ENCODE measurements at regions not wholly inside any gene's neighbourhood (a gene's known extent, or its start where the extent isn't known, plus 50 kb on each side); places are given as distances from the start of the nearest gene placed in this dataset.

GRCh38 chr1:30332116-30333094 is 391.0 kb downstream of the MATN1 start:
- ATAC-seq (ENCODE audit: low read depth in 2 of 2): no peak
- DNase-seq: no peak
- no peak overlapping the region for H3K4me3 ChIP-seq (ENCODE audit: low read depth, low read length)
- Mint-ChIP-seq H3K4me3 (no peak overlapping the region), H3K9me3 (peaks cover 0 to 1% (median 0%) of the 10 kb centered on the region in 7 donors), H3K27me3 (no peaks in the 10 kb centered on the region), H3K36me3 (no peaks in the 10 kb centered on the region), H3K27ac (no peak overlapping the region), H3K4me1 (no peaks in the 10 kb centered on the region)
- H3K4me1 ChIP-seq (ENCODE audit: control insufficient read depth, insufficient read depth, low read length, poor library complexity, severe bottlenecking): no peaks in the 10 kb centered on the region
- no peaks in the 10 kb centered on the region for H3K27me3 ChIP-seq (ENCODE audit: control insufficient read depth, insufficient read depth, low read length)
- H3K27ac ChIP-seq (ENCODE audit: insufficient read depth, low read length, poor library complexity, severe bottlenecking): no peak overlapping the region
- no peaks in the 10 kb centered on the region for H3K36me3 ChIP-seq (ENCODE audit: control insufficient read depth, insufficient read depth, low read length)
- H3K9me3 ChIP-seq (ENCODE audit: control insufficient read depth in 2 of 2, low read length in 2 of 2): no peaks in the 10 kb centered on the region

GRCh38 chr1:30331415-30332065 is 391.8 kb downstream of the MATN1 start:
- no peak overlapping the region for H3K4me3 ChIP-seq (ENCODE audit: low read depth, low read length)
- no peak overlapping the region for H3K27ac ChIP-seq (ENCODE audit: insufficient read depth, low read length, poor library complexity, severe bottlenecking)
- no peaks in the 10 kb centered on the region for H3K9me3 ChIP-seq (ENCODE audit: control insufficient read depth in 2 of 2, low read length in 2 of 2)
- DNase-seq (no peak), ATAC-seq (ENCODE audit: low read depth in 2 of 2) (no peak)
- Mint-ChIP-seq H3K27me3 (no peaks in the 10 kb centered on the region), H3K36me3 (no peaks in the 10 kb centered on the region), H3K9me3 (peaks cover 0 to 1% (median 0%) of the 10 kb centered on the region in 7 donors), H3K4me3 (no peak overlapping the region), H3K4me1 (no peaks in the 10 kb centered on the region), H3K27ac (no peak overlapping the region)
- no peaks in the 10 kb centered on the region for H3K27me3 ChIP-seq (ENCODE audit: control insufficient read depth, insufficient read depth, low read length)
- no peaks in the 10 kb centered on the region for H3K36me3 ChIP-seq (ENCODE audit: control insufficient read depth, insufficient read depth, low read length)
- no peaks in the 10 kb centered on the region for H3K4me1 ChIP-seq (ENCODE audit: control insufficient read depth, insufficient read depth, low read length, poor library complexity, severe bottlenecking)

GRCh38 chr1:30330644-30331043 is 392.7 kb downstream of the MATN1 start:
- ATAC-seq (ENCODE audit: low read depth in 2 of 2) (no peak), DNase-seq (no peak)
- peaks cover 0 to 1% (median 0%) of the 10 kb centered on the region in 7 donors for H3K9me3 Mint-ChIP-seq
- no peaks in the 10 kb centered on the region for H3K4me1 ChIP-seq (ENCODE audit: control insufficient read depth, insufficient read depth, low read length, poor library complexity, severe bottlenecking)
- H3K9me3 ChIP-seq (ENCODE audit: control insufficient read depth in 2 of 2, low read length in 2 of 2): no peaks in the 10 kb centered on the region
- H3K27ac ChIP-seq (ENCODE audit: insufficient read depth, low read length, poor library complexity, severe bottlenecking): no peak overlapping the region
- H3K36me3 ChIP-seq (ENCODE audit: control insufficient read depth, insufficient read depth, low read length): no peaks in the 10 kb centered on the region
- H3K27me3 ChIP-seq (ENCODE audit: control insufficient read depth, insufficient read depth, low read length): no peaks in the 10 kb centered on the region
- H3K4me1 Mint-ChIP-seq: no peaks in the 10 kb centered on the region
- H3K27me3 Mint-ChIP-seq: no peaks in the 10 kb centered on the region
- no peak overlapping the region for H3K4me3 ChIP-seq (ENCODE audit: low read depth, low read length)
- H3K36me3 Mint-ChIP-seq: no peaks in the 10 kb centered on the region
- no peak overlapping the region for H3K27ac Mint-ChIP-seq
- no peak overlapping the region for H3K4me3 Mint-ChIP-seq

GRCh38 chr1:30329802-30330557 is 393.4 kb downstream of the MATN1 start:
- Histone ChIP-seq H3K9me3 (ENCODE audit: control insufficient read depth in 2 of 2, low read length in 2 of 2) (no peaks in the 10 kb centered on the region), H3K27ac (ENCODE audit: insufficient read depth, low read length, poor library complexity, severe bottlenecking) (no peak overlapping the region), H3K4me1 (ENCODE audit: control insufficient read depth, insufficient read depth, low read length, poor library complexity, severe bottlenecking) (no peaks in the 10 kb centered on the region), H3K36me3 (ENCODE audit: control insufficient read depth, insufficient read depth, low read length) (no peaks in the 10 kb centered on the region), H3K4me3 (ENCODE audit: low read depth, low read length) (no peak overlapping the region), H3K27me3 (ENCODE audit: control insufficient read depth, insufficient read depth, low read length) (no peaks in the 10 kb centered on the region)
- ATAC-seq (ENCODE audit: low read depth in 2 of 2) (no peak), DNase-seq (no peak)
- peaks cover 0 to 1% (median 0%) of the 10 kb centered on the region in 7 donors for H3K9me3 Mint-ChIP-seq
- H3K27ac Mint-ChIP-seq: no peak overlapping the region
- no peaks in the 10 kb centered on the region for H3K4me1 Mint-ChIP-seq
- H3K36me3 Mint-ChIP-seq: no peaks in the 10 kb centered on the region
- H3K27me3 Mint-ChIP-seq: no peaks in the 10 kb centered on the region
- H3K4me3 Mint-ChIP-seq: no peak overlapping the region

GRCh38 chr1:30329263-30329753 is 394.1 kb downstream of the MATN1 start:
- Mint-ChIP-seq H3K27ac (no peak overlapping the region), H3K9me3 (peaks cover 0 to 1% (median 0%) of the 10 kb centered on the region in 7 donors), H3K4me1 (no peaks in the 10 kb centered on the region), H3K36me3 (no peaks in the 10 kb centered on the region), H3K27me3 (no peaks in the 10 kb centered on the region), H3K4me3 (no peak overlapping the region)
- H3K9me3 ChIP-seq (ENCODE audit: control insufficient read depth in 2 of 2, low read length in 2 of 2): no peaks in the 10 kb centered on the region
- no peaks in the 10 kb centered on the region for H3K4me1 ChIP-seq (ENCODE audit: control insufficient read depth, insufficient read depth, low read length, poor library complexity, severe bottlenecking)
- ATAC-seq (ENCODE audit: low read depth in 2 of 2) (no peak), DNase-seq (no peak)
- H3K36me3 ChIP-seq (ENCODE audit: control insufficient read depth, insufficient read depth, low read length): no peaks in the 10 kb centered on the region
- no peak overlapping the region for H3K27ac ChIP-seq (ENCODE audit: insufficient read depth, low read length, poor library complexity, severe bottlenecking)
- H3K4me3 ChIP-seq (ENCODE audit: low read depth, low read length): no peak overlapping the region
- H3K27me3 ChIP-seq (ENCODE audit: control insufficient read depth, insufficient read depth, low read length): no peaks in the 10 kb centered on the region

- ATAC-seq (ENCODE audit: low read depth in 2 of 2) (no peak), DNase-seq (no peak)
- H3K4me1 Mint-ChIP-seq: no peaks in the 10 kb centered on the region
- Histone ChIP-seq H3K36me3 (ENCODE audit: control insufficient read depth, insufficient read depth, low read length) (no peaks in the 10 kb centered on the region), H3K9me3 (ENCODE audit: control insufficient read depth in 2 of 2, low read length in 2 of 2) (no peaks in the 10 kb centered on the region), H3K4me1 (ENCODE audit: control insufficient read depth, insufficient read depth, low read length, poor library complexity, severe bottlenecking) (no peaks in the 10 kb centered on the region), H3K4me3 (ENCODE audit: low read depth, low read length) (no peak overlapping the region), H3K27me3 (ENCODE audit: control insufficient read depth, insufficient read depth, low read length) (no peaks in the 10 kb centered on the region), H3K27ac (ENCODE audit: insufficient read depth, low read length, poor library complexity, severe bottlenecking) (no peak overlapping the region)
- no peak overlapping the region for H3K4me3 Mint-ChIP-seq
- peaks cover 0 to 1% (median 0%) of the 10 kb centered on the region in 7 donors for H3K9me3 Mint-ChIP-seq
- H3K27ac Mint-ChIP-seq: no peak overlapping the region
- no peaks in the 10 kb centered on the region for H3K27me3 Mint-ChIP-seq
- H3K36me3 Mint-ChIP-seq: no peaks in the 10 kb centered on the region
These were observed 394.8 kb downstream of the MATN1 start for GRCh38 chr1:30328401-30329262.

- H3K27me3 ChIP-seq (ENCODE audit: control insufficient read depth, insufficient read depth, low read length): no peaks in the 10 kb centered on the region
- no peaks in the 10 kb centered on the region for H3K36me3 ChIP-seq (ENCODE audit: control insufficient read depth, insufficient read depth, low read length)
- Mint-ChIP-seq H3K27me3 (no peaks in the 10 kb centered on the region), H3K27ac (no peak overlapping the region), H3K9me3 (no peaks in the 10 kb centered on the region), H3K4me3 (no peak overlapping the region), H3K4me1 (no peaks in the 10 kb centered on the region), H3K36me3 (no peaks in the 10 kb centered on the region)
- ATAC-seq (ENCODE audit: low read depth in 2 of 2) (no peak), DNase-seq (no peak)
- H3K27ac ChIP-seq (ENCODE audit: insufficient read depth, low read length, poor library complexity, severe bottlenecking): no peak overlapping the region
- no peaks in the 10 kb centered on the region for H3K9me3 ChIP-seq (ENCODE audit: control insufficient read depth in 2 of 2, low read length in 2 of 2)
- H3K4me3 ChIP-seq (ENCODE audit: low read depth, low read length): no peak overlapping the region
- H3K4me1 ChIP-seq (ENCODE audit: control insufficient read depth, insufficient read depth, low read length, poor library complexity, severe bottlenecking): no peaks in the 10 kb centered on the region
These were observed 395.4 kb downstream of the MATN1 start for GRCh38 chr1:30328100-30328370.
